A549 (cell line): ENCODE measurements at regions not wholly inside any gene's neighbourhood (a gene's known extent, or its start where the extent isn't known, plus 50 kb on each side); places are given as distances from the start of the nearest gene placed in this dataset.
"Not testable (repeated sequence)": the region's sequence is repeated elsewhere in the genome, so short reads cannot be mapped to it uniquely, and the experiment has no call there.

Source experiments
- CEBPB ChIP-seq, 2 experiments: fragments of >200 bp in 1 of 2; sonication (Bioruptor Twin) in 1 of 2; formaldehyde crosslinking in 1 of 2; IDR thresholded peaks; 2 replicates each; pipeline ENCODE4 v1.6.1; 2012 to 2016
- CHD2 ChIP-seq: fragments of 150-350 bp; IDR thresholded peaks from 2 replicates; pipeline ENCODE4 v1.6.1; 2014; ENCODE audit warnings: low read length; ENCODE audit not compliant: partially characterized antibody
- EP300 ChIP-seq, 2 experiments: fragments of >200 bp; sonication (Bioruptor Twin); formaldehyde crosslinking; IDR thresholded peaks; 2 replicates in 1 of 2; 3 replicates in 1 of 2; pipeline ENCODE4 v1.6.1; 2016 to 2017
- ESRRA ChIP-seq: fragments of 150-350 bp; IDR thresholded peaks from 2 replicates; pipeline ENCODE4 v1.6.1; 2014; ENCODE audit warnings: mild to moderate bottlenecking, low read length, borderline replicate concordance
- HOXA7 ChIP-seq: fragments of 250-450 bp; sonication (Bioruptor Pico); IDR thresholded peaks from 2 replicates; pipeline ENCODE4 v1.5.0; 2020; ENCODE audit warnings: mild to moderate bottlenecking, moderate library complexity
- MAFK ChIP-seq: fragments of 450-650 bp; IDR thresholded peaks from 2 replicates; pipeline ENCODE4 v1.6.1; 2014; ENCODE audit not compliant: partially characterized antibody
- MAZ ChIP-seq: fragments of 150-350 bp; IDR thresholded peaks from 2 replicates; pipeline ENCODE4 v1.6.1; 2014; ENCODE audit warnings: antibody characterized with exemption, low read depth, low read length, borderline replicate concordance
- POLR2A ChIP-seq: IDR thresholded peaks from 2 replicates; pipeline ENCODE4 v1.6.1; 2012; ENCODE audit warnings: mild to moderate bottlenecking, low read length
- POLR2AphosphoS2 ChIP-seq: conservative IDR thresholded peaks from 2 replicates; pipeline ENCODE4 v1.6.1; 2012; ENCODE audit warnings: low read length, improper control_type of control experiment, inconsistent platforms
- RAD21 ChIP-seq, 2 experiments: fragments of >200 bp in 1 of 2; sonication (Bioruptor Twin) in 1 of 2; formaldehyde crosslinking in 1 of 2; IDR thresholded peaks in 1 of 2; conservative IDR thresholded peaks in 1 of 2; 2 replicates in 1 of 2; 3 replicates in 1 of 2; pipeline ENCODE4 v1.6.1; 2012 to 2018; ENCODE audit warnings: inconsistent platforms in 1 of 2
- RNF2 ChIP-seq: fragments of 200-600 bp; sonication (generic); IDR thresholded peaks from 2 replicates; pipeline ENCODE4 v1.6.1; 2016; ENCODE audit warnings: low read depth, mild to moderate bottlenecking, antibody characterized with exemption, moderate library complexity, borderline replicate concordance
- TF ChIP-seq, protein P1 (sequence below): fragments of >200 bp; sonication (Bioruptor Twin); formaldehyde crosslinking; IDR thresholded peaks from 3 replicates; pipeline ENCODE4 v1.5.1; 2016
- TF ChIP-seq, protein P2 (sequence below): fragments of 450-650 bp; IDR thresholded peaks from 2 replicates; pipeline ENCODE4 v1.6.1; 2014; ENCODE audit warnings: antibody characterized with exemption
- TF ChIP-seq, protein P3 (sequence below): fragments of 250-450 bp; sonication (Bioruptor Pico); IDR thresholded peaks from 2 replicates; pipeline ENCODE4 v1.5.0; 2020; ENCODE audit warnings: low read depth, mild to moderate bottlenecking, moderate library complexity

DNA sequence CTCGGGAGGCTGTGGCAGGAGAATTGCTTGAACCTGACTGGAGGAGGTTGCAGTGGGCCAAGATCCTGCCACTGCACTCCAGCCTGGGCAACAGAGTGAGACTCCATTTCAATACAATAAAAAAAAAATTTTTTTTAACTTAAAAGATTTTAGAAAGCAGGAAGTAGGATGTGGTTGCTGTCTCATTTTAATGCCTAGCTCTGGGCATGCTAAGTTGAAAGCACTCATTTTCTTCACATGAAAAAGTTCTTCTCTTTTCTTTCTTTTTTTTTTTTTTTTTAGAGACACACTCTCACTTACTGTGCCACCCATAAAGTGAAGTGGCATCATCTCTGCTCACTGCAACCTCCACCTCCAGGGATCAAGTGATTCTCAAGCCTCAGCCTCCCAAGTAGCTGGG, 58.4 kb upstream of the PPIAL4F start:
- TF ChIP-seq, protein P1, sequence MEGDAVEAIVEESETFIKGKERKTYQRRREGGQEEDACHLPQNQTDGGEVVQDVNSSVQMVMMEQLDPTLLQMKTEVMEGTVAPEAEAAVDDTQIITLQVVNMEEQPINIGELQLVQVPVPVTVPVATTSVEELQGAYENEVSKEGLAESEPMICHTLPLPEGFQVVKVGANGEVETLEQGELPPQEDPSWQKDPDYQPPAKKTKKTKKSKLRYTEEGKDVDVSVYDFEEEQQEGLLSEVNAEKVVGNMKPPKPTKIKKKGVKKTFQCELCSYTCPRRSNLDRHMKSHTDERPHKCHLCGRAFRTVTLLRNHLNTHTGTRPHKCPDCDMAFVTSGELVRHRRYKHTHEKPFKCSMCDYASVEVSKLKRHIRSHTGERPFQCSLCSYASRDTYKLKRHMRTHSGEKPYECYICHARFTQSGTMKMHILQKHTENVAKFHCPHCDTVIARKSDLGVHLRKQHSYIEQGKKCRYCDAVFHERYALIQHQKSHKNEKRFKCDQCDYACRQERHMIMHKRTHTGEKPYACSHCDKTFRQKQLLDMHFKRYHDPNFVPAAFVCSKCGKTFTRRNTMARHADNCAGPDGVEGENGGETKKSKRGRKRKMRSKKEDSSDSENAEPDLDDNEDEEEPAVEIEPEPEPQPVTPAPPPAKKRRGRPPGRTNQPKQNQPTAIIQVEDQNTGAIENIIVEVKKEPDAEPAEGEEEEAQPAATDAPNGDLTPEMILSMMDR = not testable (repeated sequence)
- TF ChIP-seq RAD21 (conservative IDR thresholded peaks at IDR 0.05 in 1 of 2, IDR thresholded peaks at IDR 0.05 in 1 of 2); ESRRA; EP300 (IDR thresholded peaks at IDR 0.05); HOXA7 (CRISPR knock-in tag); POLR2A; CHD2; CEBPB (IDR thresholded peaks at IDR 0.05); RNF2; POLR2AphosphoS2; MAFK; MAZ: not testable (repeated sequence)
- TF ChIP-seq, protein P2, sequence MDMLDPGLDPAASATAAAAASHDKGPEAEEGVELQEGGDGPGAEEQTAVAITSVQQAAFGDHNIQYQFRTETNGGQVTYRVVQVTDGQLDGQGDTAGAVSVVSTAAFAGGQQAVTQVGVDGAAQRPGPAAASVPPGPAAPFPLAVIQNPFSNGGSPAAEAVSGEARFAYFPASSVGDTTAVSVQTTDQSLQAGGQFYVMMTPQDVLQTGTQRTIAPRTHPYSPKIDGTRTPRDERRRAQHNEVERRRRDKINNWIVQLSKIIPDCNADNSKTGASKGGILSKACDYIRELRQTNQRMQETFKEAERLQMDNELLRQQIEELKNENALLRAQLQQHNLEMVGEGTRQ = not testable (repeated sequence)
- TF ChIP-seq, protein P3, sequence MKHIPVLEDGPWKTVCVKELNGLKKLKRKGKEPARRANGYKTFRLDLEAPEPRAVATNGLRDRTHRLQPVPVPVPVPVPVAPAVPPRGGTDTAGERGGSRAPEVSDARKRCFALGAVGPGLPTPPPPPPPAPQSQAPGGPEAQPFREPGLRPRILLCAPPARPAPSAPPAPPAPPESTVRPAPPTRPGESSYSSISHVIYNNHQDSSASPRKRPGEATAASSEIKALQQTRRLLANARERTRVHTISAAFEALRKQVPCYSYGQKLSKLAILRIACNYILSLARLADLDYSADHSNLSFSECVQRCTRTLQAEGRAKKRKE (CRISPR knock-in tag) = not testable (repeated sequence)
